Activated T-helper 17 cell treated with anti-CD3 and anti-CD28 coated beads, Interleukin-2, amount 50 U/mL, for 72 hours (primary cell): ENCODE measurements at regions not wholly inside any gene's neighbourhood (a gene's known extent, or its start where the extent isn't known, plus 50 kb on each side); places are given as distances from the start of the nearest gene placed in this dataset.

Experiments used
- ATAC-seq: fragments of 150-1000 bp; cut with Tn5 transposase; replicated peaks from 2 replicates; pipeline ENCODE4 v1.10.0; 2021; ENCODE audit warnings: mild to moderate bottlenecking, moderate library complexity
- H3K27ac Mint-ChIP-seq: one replicate; pipeline ENCODE4 v1.8.0; 2022; ENCODE audit warnings: mixed read lengths
- H3K27me3 Mint-ChIP-seq: one replicate; pipeline ENCODE4 v1.8.0; 2022; ENCODE audit warnings: mixed read lengths
- H3K36me3 Mint-ChIP-seq: one replicate; pipeline ENCODE4 v1.8.0; 2022; ENCODE audit warnings: low read depth, mild to moderate bottlenecking, mixed read lengths
- H3K4me1 Mint-ChIP-seq: one replicate; pipeline ENCODE4 v1.8.0; 2022; ENCODE audit warnings: mixed read lengths
- H3K4me3 Mint-ChIP-seq: one replicate; pipeline ENCODE4 v1.8.0; 2022; ENCODE audit warnings: mild to moderate bottlenecking, mixed read lengths
- H3K9me3 Mint-ChIP-seq: one replicate; pipeline ENCODE4 v1.8.0; 2022; ENCODE audit warnings: mixed read lengths

- Mint-ChIP-seq H3K27ac (no peak overlapping the region), H3K9me3 (no peaks in the 10 kb centered on the region), H3K36me3 (no peaks in the 10 kb centered on the region), H3K4me3 (no peak overlapping the region), H3K4me1 (peaks cover 6% of the 10 kb centered on the region), H3K27me3 (peaks cover 4% of the 10 kb centered on the region)
- no peak for ATAC-seq
Measured at GRCh38 chr16:73171380-73171779, 123.5 kb upstream of the ZFHX3 start.

- H3K9me3 Mint-ChIP-seq = no peaks in the 10 kb centered on the region
- no peak overlapping the region for H3K4me3 Mint-ChIP-seq
- ATAC-seq = no peak
Measured at GRCh38 chr16:73170612-73171038, 122.7 kb upstream of the ZFHX3 start.

GRCh38 chr16:73166947-73167550 lies 119.1 kb upstream of the ZFHX3 start:
- Mint-ChIP-seq H3K27me3 (peaks cover 4% of the 10 kb centered on the region), H3K36me3 (no peaks in the 10 kb centered on the region), H3K27ac (no peak overlapping the region), H3K4me1 (peaks cover 11% of the 10 kb centered on the region), H3K4me3 (peak overlapping the region; percentile 12), H3K9me3 (no peaks in the 10 kb centered on the region)
- ATAC-seq = no peak

More at GRCh38 chr16:73170612-73171038, 122.7 kb upstream of the ZFHX3 start:
- Mint-ChIP-seq H3K27me3 (peaks cover 4% of the 10 kb centered on the region), H3K4me1 (peaks cover 11% of the 10 kb centered on the region), H3K27ac (no peak overlapping the region), H3K36me3 (no peaks in the 10 kb centered on the region)

GRCh38 chr16:73166441-73166851 lies 118.5 kb upstream of the ZFHX3 start:
- H3K9me3 Mint-ChIP-seq = no peaks in the 10 kb centered on the region
- H3K27me3 Mint-ChIP-seq = peaks cover 4% of the 10 kb centered on the region
- no peak for ATAC-seq
- H3K4me1 Mint-ChIP-seq = peaks cover 11% of the 10 kb centered on the region
- H3K27ac Mint-ChIP-seq = no peak overlapping the region
- peak overlapping the region; percentile 12 for H3K4me3 Mint-ChIP-seq
- no peaks in the 10 kb centered on the region for H3K36me3 Mint-ChIP-seq

- ATAC-seq = no peak
- Mint-ChIP-seq H3K4me3 (no peak overlapping the region), H3K36me3 (no peaks in the 10 kb centered on the region), H3K9me3 (no peaks in the 10 kb centered on the region), H3K4me1 (peaks cover 11% of the 10 kb centered on the region), H3K27ac (no peak overlapping the region), H3K27me3 (no peaks in the 10 kb centered on the region)
Measured at GRCh38 chr16:73163238-73163815, 115.4 kb upstream of the ZFHX3 start.

- no peak overlapping the region for H3K27ac Mint-ChIP-seq
- peaks cover 10% of the 10 kb centered on the region for H3K4me1 Mint-ChIP-seq
- H3K36me3 Mint-ChIP-seq = no peaks in the 10 kb centered on the region
- no peak overlapping the region for H3K4me3 Mint-ChIP-seq
- no peaks in the 10 kb centered on the region for H3K9me3 Mint-ChIP-seq
- no peaks in the 10 kb centered on the region for H3K27me3 Mint-ChIP-seq
- no peak for ATAC-seq
Measured at GRCh38 chr16:73161977-73162376, 114.0 kb upstream of the ZFHX3 start.

- Mint-ChIP-seq H3K4me1 (no peaks in the 10 kb centered on the region), H3K9me3 (no peaks in the 10 kb centered on the region), H3K27ac (no peak overlapping the region), H3K4me3 (no peak overlapping the region), H3K27me3 (peaks cover 3% of the 10 kb centered on the region), H3K36me3 (no peaks in the 10 kb centered on the region)
- ATAC-seq = no peak
Measured at GRCh38 chr16:73159296-73159695, 111.4 kb upstream of the ZFHX3 start.

GRCh38 chr16:73157861-73158260 lies 109.9 kb upstream of the ZFHX3 start:
- Mint-ChIP-seq H3K27ac (no peak overlapping the region), H3K4me3 (no peak overlapping the region), H3K27me3 (peaks cover 7% of the 10 kb centered on the region), H3K36me3 (no peaks in the 10 kb centered on the region), H3K4me1 (no peaks in the 10 kb centered on the region), H3K9me3 (no peaks in the 10 kb centered on the region)
- ATAC-seq = no peak

GRCh38 chr16:73154063-73154870 lies 106.3 kb upstream of the ZFHX3 start:
- no peak overlapping the region for H3K27ac Mint-ChIP-seq

GRCh38 chr16:73152386-73153125 lies 104.6 kb upstream of the ZFHX3 start:
- Mint-ChIP-seq H3K4me1 (no peaks in the 10 kb centered on the region), H3K4me3 (no peak overlapping the region), H3K9me3 (no peaks in the 10 kb centered on the region), H3K36me3 (no peaks in the 10 kb centered on the region), H3K27me3 (peaks cover 7% of the 10 kb centered on the region), H3K27ac (no peak overlapping the region)
- ATAC-seq = no peak

More at GRCh38 chr16:73154063-73154870, 106.3 kb upstream of the ZFHX3 start:
- Mint-ChIP-seq H3K36me3 (no peaks in the 10 kb centered on the region), H3K4me3 (no peak overlapping the region), H3K27me3 (peaks cover 7% of the 10 kb centered on the region), H3K9me3 (no peaks in the 10 kb centered on the region), H3K4me1 (no peaks in the 10 kb centered on the region)
- ATAC-seq = no peak

GRCh38 chr16:73151941-73152340 lies 104.0 kb upstream of the ZFHX3 start:
- Mint-ChIP-seq H3K4me1 (no peaks in the 10 kb centered on the region), H3K9me3 (no peaks in the 10 kb centered on the region), H3K27ac (no peak overlapping the region), H3K27me3 (peaks cover 7% of the 10 kb centered on the region), H3K4me3 (no peak overlapping the region), H3K36me3 (no peaks in the 10 kb centered on the region)
- ATAC-seq = no peak

- no peak overlapping the region for H3K27ac Mint-ChIP-seq
- no peak overlapping the region for H3K4me3 Mint-ChIP-seq
- no peaks in the 10 kb centered on the region for H3K9me3 Mint-ChIP-seq
- H3K27me3 Mint-ChIP-seq = peaks cover 7% of the 10 kb centered on the region
- ATAC-seq = no peak
- no peaks in the 10 kb centered on the region for H3K4me1 Mint-ChIP-seq
- no peaks in the 10 kb centered on the region for H3K36me3 Mint-ChIP-seq
Measured at GRCh38 chr16:73151225-73151624, 103.3 kb upstream of the ZFHX3 start.

- H3K27me3 Mint-ChIP-seq = peaks cover 7% of the 10 kb centered on the region
- ATAC-seq = no peak
- no peak overlapping the region for H3K27ac Mint-ChIP-seq
- H3K9me3 Mint-ChIP-seq = peaks cover 1% of the 10 kb centered on the region
- H3K36me3 Mint-ChIP-seq = no peaks in the 10 kb centered on the region
- no peak overlapping the region for H3K4me3 Mint-ChIP-seq
- no peaks in the 10 kb centered on the region for H3K4me1 Mint-ChIP-seq
Measured at GRCh38 chr16:73150786-73151185, 102.9 kb upstream of the ZFHX3 start.

- H3K36me3 Mint-ChIP-seq = no peaks in the 10 kb centered on the region
- peaks cover 4% of the 10 kb centered on the region for H3K27me3 Mint-ChIP-seq
- H3K4me3 Mint-ChIP-seq = no peak overlapping the region
- no peak overlapping the region for H3K27ac Mint-ChIP-seq
- H3K9me3 Mint-ChIP-seq = peaks cover 3% of the 10 kb centered on the region
- H3K4me1 Mint-ChIP-seq = no peaks in the 10 kb centered on the region
- ATAC-seq = no peak
Measured at GRCh38 chr16:73149334-73149733, 101.4 kb upstream of the ZFHX3 start.
